ENCODE measurements at regions not wholly inside any gene's neighbourhood (a gene's known extent, or its start where the extent isn't known, plus 50 kb on each side); places are given as distances from the start of the nearest gene placed in this dataset.

GRCh38 chr3:59499954-59500353 lies 450.1 kb upstream of the CFAP20DC start:
- no peak overlapping the region for H3K27ac ChIP-seq (ENCODE audit: control insufficient read depth, insufficient read depth)
- H3K4me3 ChIP-seq: no peak overlapping the region
- TF ChIP-seq SUPT20H (IDR thresholded peaks at IDR 0.05; ENCODE audit: borderline replicate concordance, control insufficient read depth, low read depth, low read length) (no peak), ZSCAN29 (IDR thresholded peaks at IDR 0.05) (no peak), SREBF2 (IDR thresholded peaks at IDR 0.05; ENCODE audit: low read length) (no peak), EP300 (IDR thresholded peaks at IDR 0.05; ENCODE audit: borderline replicate concordance in 1 of 2, control insufficient read depth in 1 of 2, low read depth in 2 of 2, low read length in 2 of 2) (no peak), BMI1 (IDR thresholded peaks at IDR 0.05; ENCODE audit: borderline replicate concordance) (no peak), JUND (IDR thresholded peaks at IDR 0.05; ENCODE audit: low read depth, low read length) (no peak), RELA (IDR thresholded peaks at IDR 0.05; ENCODE audit: borderline replicate concordance, partially characterized antibody) (no peak), ELK1 (IDR thresholded peaks at IDR 0.05; ENCODE audit: low read depth, low read length) (no peak)
- no peak for FAIRE-seq
- in situ Hi-C loops (cut with MboI): no loop called here
- ChIA-PET RAD21 (ENCODE audit: unreplicated experiment) (no interaction called here), CTCF (no interaction called here), POLR2A (no interaction called here), SMC1A (ENCODE audit: uncharacterized antibody, unreplicated experiment) (interaction anchor here (1.4 kb wide), 1 partner anchor 11 kb away, joined by 5 read pairs; no protein-coding TSS in a partner anchor)
- no peak overlapping the region for H2AFZ ChIP-seq (ENCODE audit: control insufficient read depth, low read depth, low read length)
- intact Hi-C loops (cut with micrococcal nuclease; ENCODE audit: unreplicated experiment): no loop called here
- no TSS peak for BruUV-seq (replicated peaks)
- H3K27me3 ChIP-seq (replicated peaks in 1 of 2; ENCODE audit: control insufficient read depth in 2 of 2, insufficient read depth in 2 of 2, low read length in 1 of 2): no peaks in the 10 kb centered on the region
- whole genome bisulfite sequencing (ENCODE audit: insufficient coverage, insufficient replicate concordance, low lambda C conversion rate, missing lambda C conversion rate): 47% methylated on average over 4 of the region's 4 CpGs
- H3K9ac ChIP-seq (ENCODE audit: control insufficient read depth, insufficient read depth, low read length): no peak overlapping the region
- no peaks in the 10 kb centered on the region for H3K79me2 ChIP-seq (ENCODE audit: control insufficient read depth, insufficient read depth, low read length)
- no peak for DNase-seq (ENCODE audit: low read depth, low spot score)
- ATAC-seq: no peak
- H4K20me1 ChIP-seq (ENCODE audit: control insufficient read depth, insufficient read depth): no peaks in the 10 kb centered on the region
- peaks cover 7% of the 10 kb centered on the region; the same call in 1 of the 2 replicates for H3K4me1 ChIP-seq (ENCODE audit: control insufficient read depth, insufficient read depth, low read length)
- H3K4me2 ChIP-seq (ENCODE audit: control insufficient read depth, insufficient read depth): no peak overlapping the region
- H3K36me3 ChIP-seq (ENCODE audit: control insufficient read depth in 2 of 2, insufficient read depth in 2 of 2, low read length in 1 of 2): no peaks in the 10 kb centered on the region
- H3K9me3 ChIP-seq (replicated peaks; ENCODE audit: control insufficient read depth, insufficient read depth, low read length): no peaks in the 10 kb centered on the region
